GM23338 (cell line): ENCODE measurements at regions not wholly inside any gene's neighbourhood (a gene's known extent, or its start where the extent isn't known, plus 50 kb on each side); places are given as distances from the start of the nearest gene placed in this dataset.

ENCODE experiments used
- ATAC-seq: fragments of 200-7000 bp; cut with Tn5 transposase; 3 replicates; pipeline ENCODE4 v1.9.1; 2020
- DNase-seq: peaks from one replicate; pipeline ENCODE4 v3.0.0-alpha.2; 2015; ENCODE audit warnings: low spot score
- H2AFZ ChIP-seq: fragments of 200-600 bp; sonication (generic); 2 replicates; pipeline ENCODE4 v1.8.0; 2016; ENCODE audit warnings: antibody characterized with exemption, mild to moderate bottlenecking, moderate library complexity
- H3F3A ChIP-seq: fragments of 200-600 bp; sonication (generic); replicated peaks from 2 replicates; pipeline ENCODE4 v1.8.0; 2017; ENCODE audit warnings: antibody characterized with exemption, mixed run types, low read depth
- H3K27ac ChIP-seq: fragments of 200-600 bp; sonication (generic); 2 replicates; pipeline ENCODE4 v1.6.1; 2016; ENCODE audit warnings: low read depth
- H3K27me3 ChIP-seq: fragments of 200-600 bp; sonication (generic); 2 replicates; pipeline ENCODE4 v1.8.0; 2016; ENCODE audit warnings: mild to moderate bottlenecking, mixed run types, moderate library complexity; ENCODE audit not compliant: insufficient read depth
- H3K36me3 ChIP-seq: fragments of 200-600 bp; sonication (generic); 2 replicates; pipeline ENCODE4 v1.8.0; 2016; ENCODE audit warnings: mild to moderate bottlenecking; ENCODE audit not compliant: insufficient read depth
- H3K4me1 ChIP-seq: fragments of 200-600 bp; sonication (generic); 2 replicates; pipeline ENCODE4 v1.8.0; 2016; ENCODE audit warnings: mild to moderate bottlenecking, moderate library complexity; ENCODE audit not compliant: insufficient read depth
- H3K4me2 ChIP-seq: fragments of 200-600 bp; sonication (generic); 2 replicates; pipeline ENCODE4 v1.7.1; 2017; ENCODE audit warnings: mixed run types
- H3K4me3 ChIP-seq: fragments of 200-600 bp; sonication (generic); 2 replicates; pipeline ENCODE4 v1.6.1; 2016; ENCODE audit warnings: mixed run types
- H3K79me2 ChIP-seq: fragments of 200-600 bp; sonication (generic); replicated peaks from 2 replicates; pipeline ENCODE4 v1.8.0; 2017; ENCODE audit warnings: mild to moderate bottlenecking; ENCODE audit not compliant: insufficient read depth
- H3K9me2 ChIP-seq: fragments of 200-600 bp; sonication (generic); 2 replicates; pipeline ENCODE4 v1.8.0; 2017; ENCODE audit not compliant: insufficient read depth
- H4K20me1 ChIP-seq: fragments of 200-600 bp; sonication (generic); replicated peaks from 2 replicates; pipeline ENCODE4 v1.8.0; 2017; ENCODE audit warnings: mild to moderate bottlenecking; ENCODE audit not compliant: insufficient read depth
- H3K27ac Mint-ChIP-seq: 2 replicates; pipeline ENCODE4 v1.8.0; 2020; ENCODE audit warnings: inconsistent platforms, mild to moderate bottlenecking, moderate library complexity, mixed read lengths
- H3K27me3 Mint-ChIP-seq: 3 replicates; pipeline ENCODE4 v1.8.0; 2022; ENCODE audit warnings: low read depth, mild to moderate bottlenecking, moderate library complexity, mixed read lengths, inconsistent platforms; ENCODE audit not compliant: insufficient read depth, poor library complexity
- H3K36me3 Mint-ChIP-seq: 3 replicates; pipeline ENCODE4 v1.8.0; 2021; ENCODE audit warnings: low read depth, mild to moderate bottlenecking, inconsistent platforms, moderate library complexity, mixed read lengths
- H3K4me1 Mint-ChIP-seq: 3 replicates; pipeline ENCODE4 v1.8.0; 2020; ENCODE audit warnings: mild to moderate bottlenecking, inconsistent platforms, mixed read lengths
- H3K4me3 Mint-ChIP-seq: 3 replicates; pipeline ENCODE4 v1.8.0; 2021; ENCODE audit warnings: moderate library complexity, mild to moderate bottlenecking, inconsistent platforms, mixed read lengths
- H3K9me3 Mint-ChIP-seq: 3 replicates; pipeline ENCODE4 v1.8.0; 2020; ENCODE audit warnings: moderate library complexity, mild to moderate bottlenecking, inconsistent platforms, mixed read lengths
- CREB1 ChIP-seq: fragments of 250-450 bp; sonication (Bioruptor Pico); IDR thresholded peaks from 2 replicates; pipeline ENCODE4 v1.5.0; 2020; ENCODE audit warnings: low read depth, mild to moderate bottlenecking, moderate library complexity
- CTCF ChIP-seq, 2 experiments: fragments of 200-600 bp in 1 of 2; sonication (generic) in 1 of 2; conservative IDR thresholded peaks; 2 replicates each; pipeline versions ENCODE4 v1.5.1 to v1.6.1; 2016 to 2017; ENCODE audit warnings: antibody characterized with exemption in 2 of 2, low read depth in 2 of 2, mild to moderate bottlenecking in 2 of 2, moderate library complexity in 1 of 2
- ETS1 ChIP-seq: IDR thresholded peaks from 2 replicates; pipeline ENCODE4 v1.6.1; 2016; ENCODE audit warnings: antibody characterized with exemption
- EZH2 ChIP-seq: fragments of 200-600 bp; sonication (generic); IDR thresholded peaks from one replicate; pipeline ENCODE4 v1.8.0; 2017; ENCODE audit warnings: antibody characterized with exemption, mild to moderate bottlenecking, low read depth; ENCODE audit not compliant: unreplicated experiment
- EZH2phosphoT487 ChIP-seq: fragments of 200-600 bp; sonication (generic); IDR thresholded peaks from one replicate; pipeline ENCODE4 v1.8.1; 2018; ENCODE audit warnings: antibody characterized with exemption; ENCODE audit not compliant: unreplicated experiment
- JUNB ChIP-seq: IDR thresholded peaks from one replicate; pipeline ENCODE4 v1.6.1; 2016; ENCODE audit warnings: antibody characterized with exemption; ENCODE audit not compliant: unreplicated experiment
- NANOG ChIP-seq: IDR thresholded peaks from 2 replicates; pipeline ENCODE4 v1.6.1; 2016; ENCODE audit warnings: antibody characterized with exemption, borderline replicate concordance
- POLR2AphosphoS5 ChIP-seq: IDR thresholded peaks from 2 replicates; pipeline ENCODE4 v1.6.1; 2016; ENCODE audit warnings: antibody characterized with exemption, low read depth
- REST ChIP-seq: IDR thresholded peaks from one replicate; pipeline ENCODE4 v1.6.1; 2018; ENCODE audit warnings: antibody characterized with exemption; ENCODE audit not compliant: unreplicated experiment
- STAT1 ChIP-seq: IDR thresholded peaks from one replicate; pipeline ENCODE4 v1.6.1; 2016; ENCODE audit warnings: antibody characterized with exemption; ENCODE audit not compliant: unreplicated experiment
- ZNF114 ChIP-seq: fragments of 250-450 bp; sonication (Bioruptor Pico); IDR thresholded peaks from 2 replicates; pipeline ENCODE4 v1.5.0; 2020; ENCODE audit warnings: mild to moderate bottlenecking, moderate library complexity
- ZNF331 ChIP-seq: fragments of 250-450 bp; sonication (Bioruptor Pico); IDR thresholded peaks from 2 replicates; pipeline ENCODE4 v1.5.0; 2020; ENCODE audit warnings: low read depth, mild to moderate bottlenecking, moderate library complexity
- ZNF462 ChIP-seq: fragments of 250-450 bp; sonication (Bioruptor Pico); IDR thresholded peaks from 2 replicates; pipeline ENCODE4 v1.5.0; 2020; ENCODE audit warnings: mild to moderate bottlenecking, moderate library complexity

- peaks cover 2% of the 10 kb centered on the region for H3K27me3 Mint-ChIP-seq
- H3K36me3 Mint-ChIP-seq, result peaks cover 23% of the 10 kb centered on the region; the same call in 2 of the 3 replicates
- no peaks in the 10 kb centered on the region for H4K20me1 ChIP-seq
- no peak for TF ChIP-seq ETS1
- TF ChIP-seq ZNF462, result no peak
- TF ChIP-seq NANOG, result no peak
- TF ChIP-seq ZNF114, result no peak
- no peak for TF ChIP-seq ZNF331
- no peak for TF ChIP-seq POLR2AphosphoS5
- TF ChIP-seq CTCF (conservative IDR thresholded peaks at IDR 0.05; ENCODE audit: low read depth in 2 of 2), result no peak
- no peak for TF ChIP-seq EZH2phosphoT487
- TF ChIP-seq CREB1 (CRISPR knock-in tag), result no peak
- TF ChIP-seq REST, result no peak
- no peak for TF ChIP-seq STAT1
- TF ChIP-seq EZH2, result no peak
- TF ChIP-seq JUNB, result no peak
- no peak for DNase-seq
- H2AFZ ChIP-seq, result no peak overlapping the region
- H3K27ac ChIP-seq, result no peak overlapping the region
- no peak overlapping the region for H3K4me3 ChIP-seq
- H3K27ac Mint-ChIP-seq, result no peak overlapping the region
- peaks cover 12% of the 10 kb centered on the region for H3K4me1 ChIP-seq
- no peak overlapping the region for H3K4me3 Mint-ChIP-seq
- H3K9me2 ChIP-seq, result no peaks in the 10 kb centered on the region
- no peaks in the 10 kb centered on the region for H3F3A ChIP-seq
- H3K27me3 ChIP-seq, result no peaks in the 10 kb centered on the region
- peaks cover 15% of the 10 kb centered on the region for H3K9me3 Mint-ChIP-seq
- no peak for ATAC-seq
- H3K4me1 Mint-ChIP-seq, result peaks cover 29% of the 10 kb centered on the region
- no peak overlapping the region for H3K4me2 ChIP-seq
- no peaks in the 10 kb centered on the region for H3K36me3 ChIP-seq
- H3K79me2 ChIP-seq, result peaks cover 42% of the 10 kb centered on the region
Measured at GRCh38 chr4:151530230-151530629, 121.3 kb downstream of the FHIP1A start.
